Neural cell (in vitro differentiated cells): ENCODE measurements at regions not wholly inside any gene's neighbourhood (a gene's known extent, or its start where the extent isn't known, plus 50 kb on each side); places are given as distances from the start of the nearest gene placed in this dataset.

Source experiments
- EP300 ChIP-seq: fragments of 450-650 bp; conservative IDR thresholded peaks from 2 replicates; pipeline ENCODE4 v1.6.1; 2014; ENCODE audit warnings: antibody characterized with exemption, mild to moderate bottlenecking, moderate library complexity; ENCODE audit not compliant: poor library complexity, severe bottlenecking
- EZH2 ChIP-seq: fragments of 200-600, 300-800 bp; shearing (Covaris generic), sonication (generic); IDR thresholded peaks from 2 replicates; pipeline ENCODE4 v1.6.1; 2014; ENCODE audit warnings: antibody characterized with exemption, low read length, borderline replicate concordance, mild to moderate bottlenecking; ENCODE audit not compliant: insufficient read depth, poor library complexity, severe bottlenecking
- POLR2AphosphoS5 ChIP-seq: IDR thresholded peaks from 2 replicates; pipeline ENCODE4 v1.6.1; 2012
- RAD21 ChIP-seq: fragments of 450-650 bp; conservative IDR thresholded peaks from 2 replicates; pipeline ENCODE4 v1.6.1; 2014; ENCODE audit warnings: antibody characterized with exemption, mild to moderate bottlenecking, moderate library complexity
- TF ChIP-seq, protein P1 (sequence below): fragments of 450-650 bp; IDR thresholded peaks from 2 replicates; pipeline ENCODE4 v1.5.1; 2014; ENCODE audit warnings: antibody characterized with exemption, mild to moderate bottlenecking, moderate library complexity; ENCODE audit not compliant: poor library complexity, severe bottlenecking

GRCh38 chr5:114101153-114101552 lies 260.7 kb upstream of the KCNN2 start:
- TF ChIP-seq, protein P1, sequence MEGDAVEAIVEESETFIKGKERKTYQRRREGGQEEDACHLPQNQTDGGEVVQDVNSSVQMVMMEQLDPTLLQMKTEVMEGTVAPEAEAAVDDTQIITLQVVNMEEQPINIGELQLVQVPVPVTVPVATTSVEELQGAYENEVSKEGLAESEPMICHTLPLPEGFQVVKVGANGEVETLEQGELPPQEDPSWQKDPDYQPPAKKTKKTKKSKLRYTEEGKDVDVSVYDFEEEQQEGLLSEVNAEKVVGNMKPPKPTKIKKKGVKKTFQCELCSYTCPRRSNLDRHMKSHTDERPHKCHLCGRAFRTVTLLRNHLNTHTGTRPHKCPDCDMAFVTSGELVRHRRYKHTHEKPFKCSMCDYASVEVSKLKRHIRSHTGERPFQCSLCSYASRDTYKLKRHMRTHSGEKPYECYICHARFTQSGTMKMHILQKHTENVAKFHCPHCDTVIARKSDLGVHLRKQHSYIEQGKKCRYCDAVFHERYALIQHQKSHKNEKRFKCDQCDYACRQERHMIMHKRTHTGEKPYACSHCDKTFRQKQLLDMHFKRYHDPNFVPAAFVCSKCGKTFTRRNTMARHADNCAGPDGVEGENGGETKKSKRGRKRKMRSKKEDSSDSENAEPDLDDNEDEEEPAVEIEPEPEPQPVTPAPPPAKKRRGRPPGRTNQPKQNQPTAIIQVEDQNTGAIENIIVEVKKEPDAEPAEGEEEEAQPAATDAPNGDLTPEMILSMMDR = no peak
- TF ChIP-seq POLR2AphosphoS5 = no peak
- no peak for TF ChIP-seq EZH2
- TF ChIP-seq RAD21 = no peak
- TF ChIP-seq EP300 = no peak
